UCSD-AML1 (cell line): ENCODE measurements at regions not wholly inside any gene's neighbourhood (a gene's known extent, or its start where the extent isn't known, plus 50 kb on each side); places are given as distances from the start of the nearest gene placed in this dataset.

ENCODE experiments used
- DNase-seq: peaks from one replicate; lab custom pipeline; 2025; ENCODE audit not compliant: unreplicated experiment; lab: John Stamatoyannopoulos, UW

- no peak for DNase-seq
Observed at GRCh38 chr11:37688456-37688855, 1090.4 kb upstream of the RAG2 start.

DNA sequence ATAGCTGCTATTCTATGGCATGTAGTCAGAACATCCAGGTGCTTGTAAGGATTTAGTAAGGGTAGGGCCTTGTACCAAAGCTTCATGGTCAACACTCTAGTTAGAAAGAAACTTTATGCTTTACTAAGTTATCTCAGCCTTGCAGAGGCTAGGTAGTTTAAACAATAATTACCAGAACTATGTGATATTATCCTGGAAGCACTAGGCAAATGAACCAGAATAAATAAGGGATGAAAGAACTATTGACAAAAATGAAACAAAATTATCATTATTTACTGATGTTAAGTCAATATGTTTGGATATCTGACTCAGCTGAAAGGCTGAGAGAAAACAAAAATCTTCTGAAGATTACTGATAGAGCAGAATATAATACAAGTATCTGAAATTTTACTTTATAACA, 1089.1 kb upstream of the RAG2 start:
- DNase-seq: no peak

- no peak for DNase-seq
Observed at GRCh38 chr11:37671321-37671720, 1073.3 kb upstream of the RAG2 start.

DNA sequence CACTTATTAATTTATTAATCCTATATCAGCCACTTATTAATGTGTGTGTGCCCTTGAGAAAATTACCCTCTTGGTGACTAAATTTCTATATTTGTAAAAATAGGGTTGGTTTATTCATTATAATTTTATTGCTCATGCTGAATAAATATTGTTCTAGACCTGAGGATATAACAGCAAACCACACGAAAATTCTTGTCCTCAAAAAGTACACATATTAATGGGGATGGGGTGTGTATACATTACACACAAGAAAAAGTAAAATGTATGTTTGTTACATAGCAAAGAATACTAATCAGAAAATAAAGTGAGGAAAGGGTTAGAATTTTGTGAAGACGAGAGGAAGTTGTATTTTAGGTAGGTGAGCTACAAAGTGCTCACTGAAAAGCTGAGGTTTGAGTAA, 1068.9 kb upstream of the RAG2 start:
- no peak for DNase-seq

DNA sequence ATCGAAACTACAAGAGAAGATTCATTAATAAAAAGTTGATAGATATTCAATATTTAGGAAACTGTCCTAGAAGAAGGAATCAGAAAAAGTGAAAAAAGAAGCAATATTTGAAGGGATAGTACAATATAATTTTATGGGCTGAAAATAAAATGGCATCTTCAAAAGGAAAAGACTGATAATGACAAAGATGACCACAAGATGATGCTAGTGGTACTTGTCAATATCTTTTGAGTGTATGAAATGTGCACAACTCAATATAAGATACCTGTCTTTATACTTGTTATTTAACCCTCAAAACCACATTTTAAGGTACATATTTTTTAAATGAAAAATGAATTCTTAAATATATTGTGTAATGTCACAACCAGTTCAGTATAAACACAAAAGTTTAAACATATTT, 1059.6 kb upstream of the RAG2 start:
- DNase-seq: no peak

DNA sequence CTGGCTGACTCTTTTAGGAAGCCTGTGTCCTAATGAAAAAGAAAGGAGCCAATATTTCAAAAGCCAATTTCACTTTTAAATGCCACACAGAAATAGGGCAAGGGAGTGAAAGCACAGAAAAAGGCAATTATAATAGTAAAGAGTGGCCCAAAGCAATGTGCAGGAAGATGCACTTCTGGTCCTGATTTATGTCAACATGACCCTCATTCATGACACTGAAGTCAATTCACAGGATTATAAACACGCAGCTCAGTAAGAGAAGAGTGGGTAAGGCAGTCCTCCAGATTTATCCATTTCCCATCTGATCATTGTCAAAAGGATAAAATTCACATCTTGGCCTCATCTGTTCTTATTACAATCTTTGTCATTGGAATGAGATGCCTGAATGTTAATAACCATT, 1049.7 kb upstream of the RAG2 start:
- DNase-seq: no peak

DNA sequence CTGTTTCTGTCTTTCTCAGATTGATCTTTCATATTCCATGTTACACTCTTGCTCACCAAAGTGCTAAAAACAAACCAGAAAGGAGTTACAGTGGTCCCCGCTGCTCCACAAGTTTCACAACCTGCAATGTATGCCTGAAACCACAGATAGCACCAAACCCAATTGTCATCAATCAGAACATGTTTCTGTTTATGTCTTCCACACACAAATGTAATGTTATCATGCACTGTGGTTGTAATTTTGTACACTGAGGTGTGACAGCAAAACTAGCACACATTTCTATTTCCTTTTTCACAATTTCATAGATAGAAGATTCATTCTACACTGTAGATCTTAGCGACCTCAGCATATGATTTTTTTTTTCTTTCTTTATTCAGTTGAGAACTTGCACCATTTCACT, 1045.9 kb upstream of the RAG2 start:
- DNase-seq: no peak

DNA sequence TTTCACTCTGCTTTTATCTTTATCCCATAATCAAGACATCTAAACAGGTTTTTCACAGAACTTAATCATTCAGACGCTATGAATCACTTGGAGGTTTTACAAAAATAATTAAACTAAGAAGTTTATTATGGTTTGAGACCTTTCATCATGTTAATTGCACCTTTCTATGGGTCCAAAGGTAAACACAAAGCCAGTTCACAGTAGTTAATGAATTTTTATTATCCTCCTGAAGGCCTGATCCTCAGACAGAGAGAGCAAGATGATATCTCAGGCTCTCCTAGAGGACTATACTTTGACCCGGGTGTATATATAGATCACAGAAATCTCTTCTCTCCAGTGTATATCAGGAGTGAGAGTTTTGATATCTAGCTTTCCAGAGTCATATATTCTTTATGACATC, 1044.3 kb upstream of the RAG2 start:
- DNase-seq: no peak

- no peak for DNase-seq
Observed at GRCh38 chr11:37632748-37633147, 1034.7 kb upstream of the RAG2 start.

DNA sequence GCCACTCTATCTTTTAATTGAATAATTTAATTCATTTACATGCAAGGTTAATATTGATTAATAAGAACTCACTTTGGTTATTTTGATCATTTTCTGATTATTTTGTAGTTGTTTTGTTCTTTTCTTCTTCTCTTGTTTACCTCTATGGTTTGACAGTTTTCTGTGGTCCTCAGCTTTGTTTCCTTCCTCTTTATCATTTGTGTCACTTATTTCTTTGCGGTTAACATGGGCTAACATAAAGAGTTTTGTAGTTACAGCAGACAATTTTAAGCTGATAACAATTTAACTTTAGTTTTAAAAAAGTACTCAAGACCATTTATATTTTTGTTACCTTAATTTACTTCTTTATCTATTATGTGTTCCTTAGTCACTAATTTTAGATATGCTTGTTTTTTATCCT, 1032.8 kb upstream of the RAG2 start:
- no peak for DNase-seq

DNA sequence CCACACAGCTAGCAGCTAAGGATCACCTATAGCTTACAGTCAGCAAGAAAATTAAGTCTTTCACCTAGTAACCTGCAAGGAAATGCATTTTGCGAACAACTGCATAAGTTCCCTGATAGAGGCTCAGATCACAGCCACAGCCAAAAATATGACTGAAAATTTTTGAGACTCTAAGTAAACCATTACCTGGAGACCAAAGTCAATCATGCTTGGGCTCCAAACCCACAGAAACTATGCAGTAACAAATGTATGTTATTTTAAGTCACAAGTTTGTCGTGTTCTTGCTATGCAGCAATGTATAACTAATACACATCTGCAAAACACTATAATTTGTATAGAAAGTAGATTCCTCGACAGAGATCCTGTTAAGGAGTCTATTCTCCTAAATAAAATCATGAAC, 1025.7 kb upstream of the RAG2 start:
- DNase-seq: no peak

- no peak for DNase-seq
Observed at GRCh38 chr11:37621662-37622061, 1023.6 kb upstream of the RAG2 start.

DNA sequence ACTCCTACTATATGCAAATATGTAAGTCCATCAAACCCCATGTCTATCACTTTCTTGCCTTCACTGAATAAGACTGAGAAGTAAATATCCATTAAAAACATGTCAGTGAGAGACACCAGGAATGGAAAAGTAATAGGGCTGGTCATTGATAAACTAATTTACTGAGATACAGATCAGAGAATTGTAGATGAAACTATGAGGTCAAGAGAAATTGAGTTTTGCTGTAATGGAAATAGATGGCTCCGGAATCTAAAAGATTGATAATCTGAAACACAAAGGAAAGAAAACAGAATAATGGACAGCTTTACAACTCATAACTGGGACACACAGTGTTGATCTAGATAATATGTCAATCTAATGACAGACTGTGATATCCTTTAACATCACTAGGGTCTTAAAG, 1018.3 kb upstream of the RAG2 start:
- no peak for DNase-seq

DNA sequence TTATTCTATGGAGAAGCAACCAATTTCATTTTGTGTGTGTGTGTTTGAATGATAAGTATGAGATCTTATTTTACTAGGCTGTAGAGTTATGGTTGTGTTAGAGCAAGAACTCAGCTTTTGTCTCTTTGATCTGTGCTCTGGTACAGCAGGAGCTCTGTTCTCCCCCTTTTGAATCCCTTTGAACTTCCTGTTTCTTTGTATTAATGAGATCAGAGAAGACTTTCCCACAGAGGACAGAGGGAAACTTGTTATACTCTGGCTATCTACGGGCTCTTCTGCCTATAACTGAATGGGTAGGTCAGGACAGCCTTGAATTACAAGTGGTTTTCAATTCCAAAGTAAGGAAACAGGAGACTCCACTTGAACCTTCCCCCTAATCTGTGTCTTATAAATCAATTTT, 1015.0 kb upstream of the RAG2 start:
- no peak for DNase-seq

GRCh38 chr11:37612146-37612545, 1014.1 kb upstream of the RAG2 start:
- no peak for DNase-seq

- no peak for DNase-seq
Observed at GRCh38 chr11:37605229-37605628, 1007.2 kb upstream of the RAG2 start.

DNA sequence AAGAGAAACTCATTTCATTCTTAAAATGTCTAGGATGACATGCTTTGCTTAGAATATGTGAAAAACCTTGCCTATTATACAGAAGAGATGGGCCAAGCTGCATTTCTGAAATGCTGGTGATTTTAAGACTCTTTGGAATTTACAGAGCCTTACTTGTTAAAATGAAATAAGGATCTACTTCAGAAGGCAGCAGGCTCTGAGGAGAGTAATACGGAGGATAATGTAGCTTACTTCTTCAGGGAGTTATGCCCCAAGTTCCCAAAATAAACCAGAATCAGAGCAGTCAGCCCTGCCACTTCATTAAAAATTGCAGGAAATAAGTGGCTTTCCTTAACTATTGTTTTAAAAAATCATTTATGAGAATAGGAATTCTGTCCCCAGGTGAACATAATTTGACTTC, 1000.3 kb upstream of the RAG2 start:
- no peak for DNase-seq

DNA sequence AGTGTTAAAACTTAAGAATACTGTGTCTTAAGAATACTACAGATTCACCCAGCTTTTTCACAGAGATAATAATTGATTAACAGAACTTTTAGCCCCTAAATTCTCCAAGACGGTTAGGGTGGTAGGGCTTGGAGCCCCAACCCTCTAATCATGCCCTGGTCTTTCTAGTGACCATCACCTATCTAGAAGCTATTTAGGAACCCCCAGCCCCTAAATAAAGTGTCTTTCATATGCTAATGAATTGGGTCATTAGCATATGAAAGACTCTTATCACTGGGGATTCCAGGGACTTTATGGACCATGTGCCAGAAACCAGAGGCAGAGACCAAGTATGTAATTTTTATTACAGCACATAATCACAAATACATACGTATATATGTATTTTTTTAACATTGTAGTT, 999.7 kb upstream of the RAG2 start:
- DNase-seq: no peak

- DNase-seq: no peak
Observed at GRCh38 chr11:37595845-37596244, 997.8 kb upstream of the RAG2 start.

GRCh38 chr11:37574361-37574760, 976.3 kb upstream of the RAG2 start:
- DNase-seq: no peak

DNA sequence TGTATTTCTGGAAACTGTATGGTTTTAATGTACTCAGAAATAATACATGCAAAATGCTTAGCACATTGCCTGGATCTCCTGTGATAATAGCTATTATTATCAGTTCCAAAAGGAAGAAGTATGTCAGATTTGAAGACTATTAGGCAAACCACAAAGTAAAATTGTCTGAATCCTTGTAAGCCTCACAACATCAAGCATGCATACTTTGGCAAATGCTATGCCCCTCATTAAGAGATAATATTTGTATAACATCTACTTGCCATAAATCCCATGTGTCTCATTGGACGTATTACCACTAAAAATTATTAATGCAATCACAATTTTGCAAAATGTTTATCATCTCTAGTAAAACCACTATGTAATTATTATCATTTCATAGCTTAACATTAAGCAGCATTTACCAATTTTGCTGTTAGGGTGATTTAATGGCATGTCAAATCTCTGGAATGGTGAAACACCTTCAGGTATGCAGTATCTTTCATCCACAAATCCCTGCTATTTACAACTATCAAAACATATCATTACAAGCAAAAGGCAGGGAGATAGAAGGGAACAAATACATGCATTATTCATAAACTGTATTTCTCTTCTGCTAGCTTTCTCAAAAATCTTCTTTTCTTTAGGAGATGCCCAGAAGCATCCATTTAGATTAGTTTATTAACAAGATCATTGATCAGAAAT, 974.6 kb upstream of the RAG2 start:
- DNase-seq: no peak

DNA sequence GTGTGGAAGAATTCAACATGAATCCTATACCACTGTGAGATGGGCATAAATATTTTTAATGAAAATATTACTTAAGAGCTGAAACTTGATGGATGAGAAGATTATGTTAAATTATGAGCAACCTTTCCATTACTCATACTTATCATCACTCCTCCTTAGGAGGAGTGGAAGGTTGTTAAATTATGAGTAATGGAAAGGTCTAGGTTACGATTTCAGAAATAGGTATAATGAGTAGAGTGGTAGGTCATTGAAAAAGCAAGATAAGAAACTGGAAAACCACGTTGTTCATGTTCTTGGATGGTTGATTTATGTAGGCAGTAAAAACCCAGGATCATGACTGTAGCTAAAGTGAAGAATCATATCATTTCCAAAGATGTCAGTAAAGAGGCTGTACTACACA, 973.2 kb upstream of the RAG2 start:
- DNase-seq: no peak

- no peak for DNase-seq
Observed at GRCh38 chr11:37560991-37561390, 963.0 kb upstream of the RAG2 start.

DNA sequence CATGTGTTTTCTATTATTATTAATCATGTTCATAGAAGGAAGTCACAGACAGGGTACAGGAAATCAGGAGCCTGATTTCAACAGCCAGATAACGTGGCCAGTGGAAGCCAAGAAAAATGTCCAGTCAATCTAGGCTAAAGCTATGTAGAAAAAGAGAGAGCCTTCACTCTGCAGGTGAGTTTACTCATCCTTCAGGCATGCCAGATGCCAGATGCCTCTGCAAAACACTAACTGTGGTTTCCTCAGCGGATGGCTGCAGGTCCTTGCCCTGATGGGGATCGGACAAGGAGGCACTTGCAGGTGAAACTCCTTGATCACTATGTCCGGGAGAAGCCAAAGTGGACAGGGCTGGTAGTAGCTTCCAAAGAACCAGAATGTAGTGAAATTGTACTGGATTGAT, 962.3 kb upstream of the RAG2 start:
- DNase-seq: no peak
